ENCODE measurements at regions not wholly inside any gene's neighbourhood (a gene's known extent, or its start where the extent isn't known, plus 50 kb on each side); places are given as distances from the start of the nearest gene placed in this dataset.

GRCh38 chr2:2568411-2568810 is 237.3 kb upstream of the MYT1L start:
- ChIA-PET POLR2A (no interaction called here), SMC1A (ENCODE audit: uncharacterized antibody, unreplicated experiment) (interaction anchor here (0.6 kb wide), 1 partner anchor 494 kb away, joined by 3 read pairs; no protein-coding TSS in a partner anchor), CTCF (no interaction called here), RAD21 (ENCODE audit: unreplicated experiment) (no interaction called here)
- no peak for ATAC-seq
- intact Hi-C loops (cut with micrococcal nuclease; ENCODE audit: unreplicated experiment): no loop called here
- TF ChIP-seq NFIC (IDR thresholded peaks at IDR 0.05; ENCODE audit: low read depth, low read length) (no peak), KAT2A (conservative IDR thresholded peaks at IDR 0.05; ENCODE audit: control insufficient read depth, low read depth, low read length) (no peak), MTA2 (IDR thresholded peaks at IDR 0.05; ENCODE audit: low read depth) (no peak), ZNF592 (IDR thresholded peaks at IDR 0.05) (no peak), POLR2A (IDR thresholded peaks at IDR 0.05; ENCODE audit: low read depth, low read length) (no peak), KLF5 (IDR thresholded peaks at IDR 0.05; ENCODE audit: partially characterized antibody) (no peak), HDAC6 (IDR thresholded peaks at IDR 0.05; ENCODE audit: unreplicated experiment) (no peak), WRNIP1 (IDR thresholded peaks at IDR 0.05; ENCODE audit: borderline replicate concordance, low read depth, low read length) (no peak), CREM (IDR thresholded peaks at IDR 0.05; ENCODE audit: low read depth) (no peak), E4F1 (IDR thresholded peaks at IDR 0.05; ENCODE audit: borderline replicate concordance, partially characterized antibody) (no peak)
- TF ChIP-seq, protein P1, sequence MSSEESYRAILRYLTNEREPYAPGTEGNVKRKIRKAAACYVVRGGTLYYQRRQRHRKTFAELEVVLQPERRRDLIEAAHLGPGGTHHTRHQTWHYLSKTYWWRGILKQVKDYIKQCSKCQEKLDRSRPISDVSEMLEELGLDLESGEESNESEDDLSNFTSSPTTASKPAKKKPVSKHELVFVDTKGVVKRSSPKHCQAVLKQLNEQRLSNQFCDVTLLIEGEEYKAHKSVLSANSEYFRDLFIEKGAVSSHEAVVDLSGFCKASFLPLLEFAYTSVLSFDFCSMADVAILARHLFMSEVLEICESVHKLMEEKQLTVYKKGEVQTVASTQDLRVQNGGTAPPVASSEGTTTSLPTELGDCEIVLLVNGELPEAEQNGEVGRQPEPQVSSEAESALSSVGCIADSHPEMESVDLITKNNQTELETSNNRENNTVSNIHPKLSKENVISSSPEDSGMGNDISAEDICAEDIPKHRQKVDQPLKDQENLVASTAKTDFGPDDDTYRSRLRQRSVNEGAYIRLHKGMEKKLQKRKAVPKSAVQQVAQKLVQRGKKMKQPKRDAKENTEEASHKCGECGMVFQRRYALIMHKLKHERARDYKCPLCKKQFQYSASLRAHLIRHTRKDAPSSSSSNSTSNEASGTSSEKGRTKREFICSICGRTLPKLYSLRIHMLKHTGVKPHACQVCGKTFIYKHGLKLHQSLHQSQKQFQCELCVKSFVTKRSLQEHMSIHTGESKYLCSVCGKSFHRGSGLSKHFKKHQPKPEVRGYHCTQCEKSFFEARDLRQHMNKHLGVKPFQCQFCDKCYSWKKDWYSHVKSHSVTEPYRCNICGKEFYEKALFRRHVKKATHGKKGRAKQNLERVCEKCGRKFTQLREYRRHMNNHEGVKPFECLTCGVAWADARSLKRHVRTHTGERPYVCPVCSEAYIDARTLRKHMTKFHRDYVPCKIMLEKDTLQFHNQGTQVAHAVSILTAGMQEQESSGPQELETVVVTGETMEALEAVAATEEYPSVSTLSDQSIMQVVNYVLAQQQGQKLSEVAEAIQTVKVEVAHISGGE (CRISPR knock-in tag; IDR thresholded peaks at IDR 0.05): no peak
- TF ChIP-seq, protein P2, sequence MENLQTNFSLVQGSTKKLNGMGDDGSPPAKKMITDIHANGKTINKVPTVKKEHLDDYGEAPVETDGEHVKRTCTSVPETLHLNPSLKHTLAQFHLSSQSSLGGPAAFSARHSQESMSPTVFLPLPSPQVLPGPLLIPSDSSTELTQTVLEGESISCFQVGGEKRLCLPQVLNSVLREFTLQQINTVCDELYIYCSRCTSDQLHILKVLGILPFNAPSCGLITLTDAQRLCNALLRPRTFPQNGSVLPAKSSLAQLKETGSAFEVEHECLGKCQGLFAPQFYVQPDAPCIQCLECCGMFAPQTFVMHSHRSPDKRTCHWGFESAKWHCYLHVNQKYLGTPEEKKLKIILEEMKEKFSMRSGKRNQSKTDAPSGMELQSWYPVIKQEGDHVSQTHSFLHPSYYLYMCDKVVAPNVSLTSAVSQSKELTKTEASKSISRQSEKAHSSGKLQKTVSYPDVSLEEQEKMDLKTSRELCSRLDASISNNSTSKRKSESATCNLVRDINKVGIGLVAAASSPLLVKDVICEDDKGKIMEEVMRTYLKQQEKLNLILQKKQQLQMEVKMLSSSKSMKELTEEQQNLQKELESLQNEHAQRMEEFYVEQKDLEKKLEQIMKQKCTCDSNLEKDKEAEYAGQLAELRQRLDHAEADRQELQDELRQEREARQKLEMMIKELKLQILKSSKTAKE (IDR thresholded peaks at IDR 0.05; ENCODE audit: low read depth, poor library complexity, severe bottlenecking): no peak
- no peaks in the 10 kb centered on the region for H3K27me3 ChIP-seq (replicated peaks in 1 of 2; ENCODE audit: control insufficient read depth in 2 of 2, insufficient read depth in 2 of 2, low read length in 1 of 2)
- no peak for FAIRE-seq
- no peaks in the 10 kb centered on the region; the same call in 2 of the 3 replicates for H3K9me3 ChIP-seq (replicated peaks; ENCODE audit: control insufficient read depth, insufficient read depth, low read length)
- no peak overlapping the region for H3K9ac ChIP-seq (ENCODE audit: control insufficient read depth, insufficient read depth, low read length)
- in situ Hi-C loops (cut with MboI): no loop called here
- H3K36me3 ChIP-seq (ENCODE audit: control insufficient read depth in 2 of 2, insufficient read depth in 2 of 2, low read length in 1 of 2): no peaks in the 10 kb centered on the region
- H3K4me3 ChIP-seq: no peak overlapping the region
- no peak overlapping the region for H3K27ac ChIP-seq (ENCODE audit: control insufficient read depth, insufficient read depth)
- H3K4me1 ChIP-seq (ENCODE audit: control insufficient read depth, insufficient read depth, low read length): no peaks in the 10 kb centered on the region
- DNase-seq (ENCODE audit: low read depth, low spot score): no peak
- H2AFZ ChIP-seq (ENCODE audit: control insufficient read depth, low read depth, low read length): no peak overlapping the region
- no peaks in the 10 kb centered on the region for H3K79me2 ChIP-seq (ENCODE audit: control insufficient read depth, insufficient read depth, low read length)
- no peak overlapping the region for H3K4me2 ChIP-seq (ENCODE audit: control insufficient read depth, insufficient read depth)
- no peaks in the 10 kb centered on the region for H4K20me1 ChIP-seq (ENCODE audit: control insufficient read depth, insufficient read depth)
- WGBS (ENCODE audit: insufficient coverage, insufficient replicate concordance, low lambda C conversion rate, missing lambda C conversion rate): 30% methylated on average over 9 of the region's 9 CpGs
- BruUV-seq (replicated peaks): no TSS peak

Data from GM12878 (cell line).